ENCODE measurements at regions not wholly inside any gene's neighbourhood (a gene's known extent, or its start where the extent isn't known, plus 50 kb on each side); places are given as distances from the start of the nearest gene placed in this dataset.

DNA sequence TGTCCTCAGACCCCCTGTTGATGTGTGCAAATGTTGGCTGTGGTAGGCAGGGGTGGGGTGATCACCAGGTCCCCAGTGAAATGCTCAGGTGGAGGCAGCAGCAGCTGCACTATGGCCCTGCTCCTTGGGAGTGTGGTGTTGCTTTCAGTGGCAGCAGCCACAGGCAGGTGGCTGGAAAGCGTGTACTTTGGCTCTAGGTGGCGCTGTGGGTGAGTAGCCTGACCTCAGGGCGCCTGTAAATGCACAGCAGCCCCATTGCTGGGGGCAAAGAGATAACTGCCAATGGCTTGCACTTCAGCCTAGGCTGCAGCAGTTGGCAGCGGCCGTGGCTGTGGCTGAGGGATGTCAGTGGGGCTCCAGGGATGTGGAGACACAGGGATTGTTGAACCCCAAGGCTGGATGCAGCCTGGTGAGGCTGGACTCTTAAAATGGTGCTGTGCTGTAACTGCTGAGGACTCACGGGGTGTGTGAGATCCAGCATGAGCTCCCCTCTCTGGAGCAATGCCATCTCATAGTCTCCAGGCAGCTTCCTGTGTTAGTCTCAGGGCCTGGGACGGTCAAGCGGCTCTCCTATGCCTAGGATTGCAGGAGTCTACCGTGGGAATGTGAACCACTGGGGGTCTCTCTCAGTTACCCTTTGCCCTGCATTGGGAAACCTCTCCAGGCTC is 421.7 kb upstream of the HTR2C start:
- Histone ChIP-seq H3K36me3 (no peaks in the 10 kb centered on the region), H3K27me3 (no peaks in the 10 kb centered on the region), H3K9me3 (no peaks in the 10 kb centered on the region), H3K4me3 (no peak overlapping the region), H3K4me1 (no peaks in the 10 kb centered on the region), H3K27ac (no peak overlapping the region)
- in situ Hi-C loops (cut with MboI; ENCODE audit: low pct_ligation_motif_present in 1 of 4, low pct_unique_long_range_greater_than_20kb in 1 of 4, low sequenced_read_pairs in 3 of 4) = no loop called here
- no peak for TF ChIP-seq POLR2A (IDR thresholded peaks at IDR 0.05)
- TF ChIP-seq EP300 (IDR thresholded peaks at IDR 0.05; ENCODE audit: low read depth) = no peak
- TF ChIP-seq POLR2AphosphoS5 (IDR thresholded peaks at IDR 0.05) = no peak
- TF ChIP-seq, protein P1, sequence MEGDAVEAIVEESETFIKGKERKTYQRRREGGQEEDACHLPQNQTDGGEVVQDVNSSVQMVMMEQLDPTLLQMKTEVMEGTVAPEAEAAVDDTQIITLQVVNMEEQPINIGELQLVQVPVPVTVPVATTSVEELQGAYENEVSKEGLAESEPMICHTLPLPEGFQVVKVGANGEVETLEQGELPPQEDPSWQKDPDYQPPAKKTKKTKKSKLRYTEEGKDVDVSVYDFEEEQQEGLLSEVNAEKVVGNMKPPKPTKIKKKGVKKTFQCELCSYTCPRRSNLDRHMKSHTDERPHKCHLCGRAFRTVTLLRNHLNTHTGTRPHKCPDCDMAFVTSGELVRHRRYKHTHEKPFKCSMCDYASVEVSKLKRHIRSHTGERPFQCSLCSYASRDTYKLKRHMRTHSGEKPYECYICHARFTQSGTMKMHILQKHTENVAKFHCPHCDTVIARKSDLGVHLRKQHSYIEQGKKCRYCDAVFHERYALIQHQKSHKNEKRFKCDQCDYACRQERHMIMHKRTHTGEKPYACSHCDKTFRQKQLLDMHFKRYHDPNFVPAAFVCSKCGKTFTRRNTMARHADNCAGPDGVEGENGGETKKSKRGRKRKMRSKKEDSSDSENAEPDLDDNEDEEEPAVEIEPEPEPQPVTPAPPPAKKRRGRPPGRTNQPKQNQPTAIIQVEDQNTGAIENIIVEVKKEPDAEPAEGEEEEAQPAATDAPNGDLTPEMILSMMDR (IDR thresholded peaks at IDR 0.05) = no peak
- intact Hi-C loops (cut with DNase I; ENCODE audit: low total_unique reads) = no loop called here
- 61% methylated on average over 7 of the region's 9 CpGs; no CpG with 5 or more reads in 1 of the 2 donors for WGBS, 2 donors (ENCODE audit: low coverage in 1 of 2)
- DNase-seq = no peak

DNA sequence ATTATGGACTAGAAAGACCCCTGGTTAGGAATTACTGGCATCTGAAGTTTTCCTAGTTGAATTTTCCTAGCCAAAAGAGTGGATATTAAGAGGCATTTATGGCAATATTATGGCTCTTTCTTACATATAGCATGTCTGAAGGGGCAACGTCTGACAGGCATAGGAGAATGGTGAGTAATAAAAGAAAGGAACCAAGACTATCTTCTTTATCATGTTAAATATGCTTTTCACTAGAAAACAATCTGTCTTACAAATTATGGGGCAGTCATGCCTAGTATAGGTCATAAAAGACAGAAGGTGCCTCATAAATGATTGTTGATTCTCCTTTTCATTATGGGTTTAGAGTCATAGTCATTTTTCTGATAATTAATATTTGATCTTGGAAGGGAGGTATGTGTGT is 431.1 kb upstream of the HTR2C start:
- 30% methylated on average over 1 of the region's 1 CpG; no CpG with 5 or more reads in 1 of the 2 donors for WGBS, 2 donors (ENCODE audit: low coverage in 1 of 2)
- intact Hi-C loops (cut with DNase I; ENCODE audit: low total_unique reads) (no loop called here), in situ Hi-C loops (cut with MboI; ENCODE audit: low pct_ligation_motif_present in 1 of 4, low pct_unique_long_range_greater_than_20kb in 1 of 4, low sequenced_read_pairs in 3 of 4) (no loop called here)
- Histone ChIP-seq H3K4me1 (no peaks in the 10 kb centered on the region), H3K4me3 (no peak overlapping the region), H3K36me3 (no peaks in the 10 kb centered on the region), H3K9me3 (no peaks in the 10 kb centered on the region), H3K27ac (no peak overlapping the region), H3K27me3 (no peaks in the 10 kb centered on the region)
- no peak for DNase-seq
- TF ChIP-seq EP300 (IDR thresholded peaks at IDR 0.05; ENCODE audit: low read depth) = no peak
- TF ChIP-seq, protein P1 (IDR thresholded peaks at IDR 0.05) = no peak
- no peak for TF ChIP-seq POLR2A (IDR thresholded peaks at IDR 0.05)
- TF ChIP-seq POLR2AphosphoS5 (IDR thresholded peaks at IDR 0.05) = no peak

DNA sequence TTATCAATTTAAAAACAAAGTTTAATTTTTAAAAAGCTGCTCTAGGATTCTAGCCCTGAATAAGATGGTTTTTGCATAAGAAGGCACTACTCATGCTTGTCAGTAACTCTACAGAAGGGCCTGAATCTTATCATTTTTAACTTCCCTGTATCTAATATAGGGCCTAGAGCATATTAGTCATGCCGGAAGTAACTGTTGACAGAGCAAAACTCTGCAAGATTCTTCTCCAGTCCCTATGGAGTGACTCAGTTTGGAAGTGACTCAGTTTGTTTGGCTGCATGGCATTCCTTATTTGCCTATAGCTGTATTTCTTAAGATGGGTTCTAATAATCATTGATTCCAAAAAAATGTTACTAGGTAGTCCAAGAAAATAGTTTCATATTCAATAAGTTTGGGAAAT is 431.8 kb upstream of the HTR2C start:
- 66% methylated on average over 1 of the region's 1 CpG; no CpG with 5 or more reads in 1 of the 2 donors for WGBS, 2 donors (ENCODE audit: low coverage in 1 of 2)
- Histone ChIP-seq H3K27me3 (no peaks in the 10 kb centered on the region), H3K36me3 (no peaks in the 10 kb centered on the region), H3K27ac (no peak overlapping the region), H3K4me1 (no peaks in the 10 kb centered on the region), H3K9me3 (no peaks in the 10 kb centered on the region), H3K4me3 (no peak overlapping the region)
- in situ Hi-C loops (cut with MboI; ENCODE audit: low pct_ligation_motif_present in 1 of 4, low pct_unique_long_range_greater_than_20kb in 1 of 4, low sequenced_read_pairs in 3 of 4) = no loop called here
- no peak for DNase-seq
- no peak for TF ChIP-seq EP300 (IDR thresholded peaks at IDR 0.05; ENCODE audit: low read depth)
- TF ChIP-seq, protein P1 (IDR thresholded peaks at IDR 0.05) = no peak
- TF ChIP-seq POLR2AphosphoS5 (IDR thresholded peaks at IDR 0.05) = no peak
- TF ChIP-seq POLR2A (IDR thresholded peaks at IDR 0.05) = no peak
- intact Hi-C loops (cut with DNase I; ENCODE audit: low total_unique reads) = no loop called here

DNA sequence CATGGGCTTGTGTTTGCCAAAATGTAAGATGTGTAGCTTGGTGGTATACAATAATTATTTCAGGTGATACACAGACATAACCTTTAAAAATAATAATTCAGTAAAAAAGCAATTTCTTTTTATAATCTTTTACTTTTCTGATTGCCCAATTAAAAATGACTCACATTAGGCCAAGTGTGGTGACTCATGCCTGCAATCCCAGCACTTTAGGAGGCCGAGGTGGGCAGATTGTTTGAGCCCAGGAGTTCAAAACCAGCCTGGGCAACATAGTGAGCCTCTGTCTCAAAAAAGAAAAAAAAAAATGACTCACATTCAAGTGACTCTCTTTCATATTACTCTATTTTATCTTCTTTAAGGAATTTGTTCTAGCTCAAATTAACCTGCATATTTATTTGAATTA is 449.4 kb upstream of the HTR2C start:
- H3K27me3 ChIP-seq = no peaks in the 10 kb centered on the region
- in situ Hi-C loops (cut with MboI; ENCODE audit: low pct_ligation_motif_present in 1 of 4, low pct_unique_long_range_greater_than_20kb in 1 of 4, low sequenced_read_pairs in 3 of 4) (no loop called here), intact Hi-C loops (cut with DNase I; ENCODE audit: low total_unique reads) (no loop called here)
- DNase-seq = no peak
- no peaks in the 10 kb centered on the region for H3K4me1 ChIP-seq
- TF ChIP-seq POLR2A (IDR thresholded peaks at IDR 0.05) (no peak), EP300 (IDR thresholded peaks at IDR 0.05; ENCODE audit: low read depth) (no peak), POLR2AphosphoS5 (IDR thresholded peaks at IDR 0.05) (no peak)
- TF ChIP-seq, protein P1 (IDR thresholded peaks at IDR 0.05) = no peak
- no peak overlapping the region for H3K27ac ChIP-seq
- H3K36me3 ChIP-seq = no peaks in the 10 kb centered on the region
- H3K9me3 ChIP-seq = no peaks in the 10 kb centered on the region
- no peak overlapping the region for H3K4me3 ChIP-seq
- 25 to 60% methylated on average over 1 of the region's 1 CpG for WGBS, 2 donors (ENCODE audit: low coverage in 1 of 2)
